Fibroblast of lung (primary cell): ENCODE measurements at regions not wholly inside any gene's neighbourhood (a gene's known extent, or its start where the extent isn't known, plus 50 kb on each side); places are given as distances from the start of the nearest gene placed in this dataset.

ENCODE experiments used
- DNase-seq, 2 donors: peaks; one replicate each; pipeline versions ENCODE4 v3.0.0 to v3.0.0-alpha.2; 2010; ENCODE audit warnings: low read depth in 2 of 2
- H2AFZ ChIP-seq: 2 replicates; pipeline ENCODE4 v1.5.1; 2012; ENCODE audit warnings: low read length, control low read depth, inconsistent platforms
- H3K27ac ChIP-seq: 2 replicates; pipeline ENCODE4 v1.5.1; 2011; ENCODE audit warnings: low read length, control low read depth; ENCODE audit not compliant: insufficient read depth
- H3K27me3 ChIP-seq: 2 replicates; pipeline ENCODE4 v1.5.1; 2011; ENCODE audit warnings: mild to moderate bottlenecking, low read length; ENCODE audit not compliant: control insufficient read depth, insufficient read depth
- H3K36me3 ChIP-seq: 2 replicates; pipeline ENCODE4 v1.5.1; 2011; ENCODE audit warnings: low read length; ENCODE audit not compliant: control insufficient read depth, insufficient read depth
- H3K4me1 ChIP-seq: 2 replicates; pipeline ENCODE4 v1.5.1; 2011; ENCODE audit warnings: low read length; ENCODE audit not compliant: control insufficient read depth, insufficient read depth; ENCODE audit errors: extremely low read depth
- H3K4me2 ChIP-seq: 2 replicates; pipeline ENCODE4 v1.5.1; 2011; ENCODE audit warnings: low read length, control low read depth; ENCODE audit not compliant: insufficient read depth; ENCODE audit errors: extremely low read depth
- H3K4me3 ChIP-seq, 4 experiments: fragments of 200-600 bp in 1 of 4; sonication (generic) in 1 of 4; replicated peaks in 1 of 4; 2 replicates each; pipeline ENCODE4 v1.5.1; 2011 to 2016; ENCODE audit warnings: low read length in 4 of 4, low read depth in 3 of 4, mild to moderate bottlenecking in 3 of 4, control low read depth in 2 of 4, inconsistent platforms in 1 of 4, mixed read lengths in 1 of 4; ENCODE audit not compliant: insufficient read depth in 1 of 4; ENCODE audit errors: control extremely low read depth in 1 of 4
- H3K79me2 ChIP-seq: 2 replicates; pipeline ENCODE4 v1.5.1; 2012; ENCODE audit warnings: mild to moderate bottlenecking, low read length, inconsistent platforms; ENCODE audit not compliant: control insufficient read depth, insufficient read depth
- H3K9ac ChIP-seq: 2 replicates; pipeline ENCODE4 v1.5.1; 2011; ENCODE audit warnings: mild to moderate bottlenecking, low read length, control low read depth; ENCODE audit not compliant: insufficient read depth
- H3K9me3 ChIP-seq: 2 replicates; pipeline ENCODE4 v1.5.1; 2012; ENCODE audit warnings: low read depth, low read length; ENCODE audit not compliant: control insufficient read depth, insufficient read depth
- H4K20me1 ChIP-seq: 2 replicates; pipeline ENCODE4 v1.5.1; 2011; ENCODE audit warnings: low read length; ENCODE audit not compliant: control insufficient read depth, insufficient read depth; ENCODE audit errors: extremely low read depth
- EZH2 ChIP-seq: IDR thresholded peaks from 2 replicates; pipeline ENCODE4 v1.5.1; 2012; ENCODE audit warnings: low read length, control low read depth, mild to moderate bottlenecking; ENCODE audit errors: missing control alignments
- TF ChIP-seq, protein P1 (sequence below), 2 donors: IDR thresholded peaks in 1 of 2; conservative IDR thresholded peaks in 1 of 2; 1 replicate in 1 of 2; 2 replicates in 1 of 2; pipeline ENCODE4 v1.5.1; 2011 to 2012; ENCODE audit warnings: low read length in 2 of 2, control low read depth in 1 of 2, inconsistent platforms in 1 of 2, low read depth in 1 of 2, mild to moderate bottlenecking in 1 of 2

DNA sequence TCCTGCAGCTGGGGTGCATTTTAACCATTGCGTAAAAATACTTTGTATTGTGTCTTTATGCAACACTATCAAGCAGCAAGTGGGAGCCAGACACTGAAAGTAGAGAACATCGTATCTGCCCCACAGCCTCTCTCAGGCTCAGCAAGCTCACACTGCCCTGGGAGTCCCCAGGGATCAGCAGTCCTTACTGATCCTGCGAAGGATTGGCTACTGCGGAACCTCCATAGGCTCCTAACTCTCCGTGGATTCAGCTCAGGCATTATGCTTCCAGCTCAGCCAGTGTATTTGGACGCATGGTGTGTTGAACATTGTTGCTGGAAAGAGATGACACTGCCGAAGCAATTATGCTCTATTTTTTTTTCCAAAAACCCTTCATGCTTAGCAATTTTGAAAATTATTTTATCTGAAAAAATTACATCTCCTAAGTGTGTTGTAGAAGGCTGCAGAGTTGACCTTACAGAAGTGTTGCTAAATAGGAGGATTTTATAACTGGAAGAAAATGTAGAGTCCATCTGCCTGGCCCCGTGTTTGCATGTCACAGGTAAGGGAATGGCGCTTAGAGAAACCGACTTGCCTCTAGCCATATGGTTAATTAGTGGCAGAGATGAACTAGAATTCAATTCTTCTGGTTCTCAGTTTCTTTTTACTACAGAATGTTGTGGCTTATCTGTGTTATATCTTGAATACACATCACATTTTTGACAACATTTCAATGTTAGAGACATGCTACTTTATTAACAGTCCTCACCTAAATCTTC lies 276.4 kb upstream of the COBL start:
- Histone ChIP-seq H3K4me3 (no peak overlapping the region), H3K27ac (no peak overlapping the region), H3K27me3 (no peaks in the 10 kb centered on the region), H3K9ac (no peak overlapping the region), H3K79me2 (no peaks in the 10 kb centered on the region), H3K36me3 (no peaks in the 10 kb centered on the region), H4K20me1 (no peaks in the 10 kb centered on the region), H3K4me2 (no peak overlapping the region), H3K9me3 (no peaks in the 10 kb centered on the region), H2AFZ (no peak overlapping the region), H3K4me1 (no peaks in the 10 kb centered on the region)
- TF ChIP-seq, protein P1, sequence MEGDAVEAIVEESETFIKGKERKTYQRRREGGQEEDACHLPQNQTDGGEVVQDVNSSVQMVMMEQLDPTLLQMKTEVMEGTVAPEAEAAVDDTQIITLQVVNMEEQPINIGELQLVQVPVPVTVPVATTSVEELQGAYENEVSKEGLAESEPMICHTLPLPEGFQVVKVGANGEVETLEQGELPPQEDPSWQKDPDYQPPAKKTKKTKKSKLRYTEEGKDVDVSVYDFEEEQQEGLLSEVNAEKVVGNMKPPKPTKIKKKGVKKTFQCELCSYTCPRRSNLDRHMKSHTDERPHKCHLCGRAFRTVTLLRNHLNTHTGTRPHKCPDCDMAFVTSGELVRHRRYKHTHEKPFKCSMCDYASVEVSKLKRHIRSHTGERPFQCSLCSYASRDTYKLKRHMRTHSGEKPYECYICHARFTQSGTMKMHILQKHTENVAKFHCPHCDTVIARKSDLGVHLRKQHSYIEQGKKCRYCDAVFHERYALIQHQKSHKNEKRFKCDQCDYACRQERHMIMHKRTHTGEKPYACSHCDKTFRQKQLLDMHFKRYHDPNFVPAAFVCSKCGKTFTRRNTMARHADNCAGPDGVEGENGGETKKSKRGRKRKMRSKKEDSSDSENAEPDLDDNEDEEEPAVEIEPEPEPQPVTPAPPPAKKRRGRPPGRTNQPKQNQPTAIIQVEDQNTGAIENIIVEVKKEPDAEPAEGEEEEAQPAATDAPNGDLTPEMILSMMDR (conservative IDR thresholded peaks at IDR 0.05 in 1 of 2, IDR thresholded peaks at IDR 0.05 in 1 of 2; ENCODE audit: low read depth in 1 of 2, low read length in 2 of 2): no peak
- TF ChIP-seq EZH2: no peak
- no peak for DNase-seq

DNA sequence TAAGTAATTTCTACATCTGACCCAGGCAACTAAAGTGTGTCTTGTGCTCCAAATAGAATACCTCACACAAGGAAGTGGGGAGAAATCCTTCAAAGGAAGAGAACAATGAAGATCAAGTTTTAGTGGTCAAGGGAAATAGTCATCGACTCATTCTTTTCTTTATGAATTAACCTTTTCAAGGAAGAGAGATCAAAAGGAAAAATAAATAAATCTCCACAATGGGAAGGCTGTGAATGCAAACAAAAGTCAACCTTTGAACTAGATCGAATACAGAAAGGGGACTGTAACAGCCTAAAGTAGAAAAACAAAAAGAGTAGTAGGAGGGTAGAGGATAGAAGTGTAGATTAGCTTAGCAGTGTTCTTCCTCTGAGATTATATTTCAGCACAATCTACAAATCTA lies 274.6 kb upstream of the COBL start:
- H3K4me1 ChIP-seq: no peaks in the 10 kb centered on the region
- TF ChIP-seq, protein P1 (conservative IDR thresholded peaks at IDR 0.05 in 1 of 2, IDR thresholded peaks at IDR 0.05 in 1 of 2; ENCODE audit: low read depth in 1 of 2, low read length in 2 of 2): no peak
- no peak for TF ChIP-seq EZH2
- no peak overlapping the region for H3K27ac ChIP-seq
- no peaks in the 10 kb centered on the region for H3K79me2 ChIP-seq
- no peak overlapping the region for H2AFZ ChIP-seq
- H3K9me3 ChIP-seq: no peaks in the 10 kb centered on the region
- H3K36me3 ChIP-seq: no peaks in the 10 kb centered on the region
- no peak overlapping the region for H3K4me3 ChIP-seq
- DNase-seq: no peak
- no peaks in the 10 kb centered on the region for H3K27me3 ChIP-seq
- no peak overlapping the region for H3K9ac ChIP-seq
- no peak overlapping the region for H3K4me2 ChIP-seq
- H4K20me1 ChIP-seq: no peaks in the 10 kb centered on the region

DNA sequence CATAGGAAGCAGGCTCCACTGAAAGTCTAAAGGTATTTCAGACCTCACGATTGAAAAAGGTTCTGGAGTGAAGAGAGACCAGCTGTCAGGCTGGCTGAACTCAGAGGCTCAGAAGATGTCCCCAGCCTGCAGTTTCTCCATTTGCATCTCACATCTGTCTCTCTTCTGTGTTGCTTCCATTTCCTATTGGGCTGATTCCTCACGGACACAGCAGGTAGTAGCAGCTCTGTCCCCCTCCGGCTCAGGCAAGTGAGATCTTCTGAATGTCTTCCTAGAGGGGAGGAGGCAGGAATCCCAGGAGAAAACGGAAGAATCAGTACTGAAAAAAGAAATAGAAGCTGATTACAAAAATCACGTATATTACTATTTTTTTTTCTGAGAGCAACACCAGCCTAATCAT lies 274.1 kb upstream of the COBL start:
- Histone ChIP-seq H3K9me3 (no peaks in the 10 kb centered on the region), H3K9ac (no peak overlapping the region), H3K79me2 (no peaks in the 10 kb centered on the region), H3K27ac (no peak overlapping the region), H3K4me3 (no peak overlapping the region), H4K20me1 (no peaks in the 10 kb centered on the region), H3K36me3 (no peaks in the 10 kb centered on the region), H2AFZ (no peak overlapping the region), H3K4me1 (no peaks in the 10 kb centered on the region), H3K27me3 (no peaks in the 10 kb centered on the region), H3K4me2 (no peak overlapping the region)
- TF ChIP-seq EZH2: no peak
- TF ChIP-seq, protein P1 (conservative IDR thresholded peaks at IDR 0.05 in 1 of 2, IDR thresholded peaks at IDR 0.05 in 1 of 2; ENCODE audit: low read depth in 1 of 2, low read length in 2 of 2): no peak
- DNase-seq: no peak
